Astrocyte (in vitro differentiated cells and primary cell): ENCODE measurements at regions not wholly inside any gene's neighbourhood (a gene's known extent, or its start where the extent isn't known, plus 50 kb on each side); places are given as distances from the start of the nearest gene placed in this dataset.

Source experiments
- CTCF ChIP-seq: IDR thresholded peaks from 2 replicates; pipeline ENCODE4 v1.5.1; 2011; ENCODE audit warnings: low read depth, mild to moderate bottlenecking, inconsistent platforms, low read length, moderate library complexity; ENCODE audit not compliant: insufficient read depth
- EZH2 ChIP-seq: IDR thresholded peaks from 2 replicates; pipeline ENCODE4 v1.6.1; 2012; ENCODE audit warnings: mild to moderate bottlenecking, low read length, inconsistent platforms; ENCODE audit not compliant: insufficient read depth

- TF ChIP-seq CTCF (no peak), EZH2 (no peak)
Measured at GRCh38 chr3:105103139-105103538, 263.6 kb upstream of the ALCAM start.
